Upper lobe of right lung (tissue), 1 donor: ENCODE measurements at regions not wholly inside any gene's neighbourhood (a gene's known extent, or its start where the extent isn't known, plus 50 kb on each side); places are given as distances from the start of the nearest gene placed in this dataset.
"Not testable (repeated sequence)": the region's sequence is repeated elsewhere in the genome, so short reads cannot be mapped to it uniquely, and the experiment has no call there.

ENCODE experiments used
- ATAC-seq: fragments of 200-7000 bp; cut with Tn5 transposase; one replicate; pipeline ENCODE4 v1.9.1; 2020; ENCODE audit warnings: mild to moderate bottlenecking, moderate library complexity
- DNase-seq: peaks from one replicate; pipeline ENCODE4 v3.0.0-alpha.2; 2020
- H3K27ac ChIP-seq: fragments of 200-600 bp; one replicate; pipeline ENCODE4 v1.8.0; 2022
- H3K27me3 ChIP-seq: fragments of 200-600 bp; one replicate; pipeline ENCODE4 v1.8.0; 2022; ENCODE audit warnings: mild to moderate bottlenecking
- H3K36me3 ChIP-seq: fragments of 200-600 bp; one replicate; pipeline ENCODE4 v1.8.0; 2022
- H3K4me1 ChIP-seq: fragments of 200-600 bp; one replicate; pipeline ENCODE4 v1.8.0; 2022
- H3K4me3 ChIP-seq: fragments of 200-600 bp; one replicate; pipeline ENCODE4 v1.8.0; 2022; ENCODE audit warnings: mild to moderate bottlenecking
- H3K9me3 ChIP-seq: fragments of 200-600 bp; one replicate; pipeline ENCODE4 v1.8.0; 2022
- CTCF ChIP-seq: fragments of 200-600 bp; IDR thresholded peaks from one replicate; pipeline ENCODE4 v1.8.0; 2022; ENCODE audit warnings: antibody characterized with exemption
- intact Hi-C: fragments of 100-400 bp; cut with DNase I; formaldehyde crosslinking; loops from one replicate; pipeline ENCODE4 v1.11.0; 2022
- donor health status: DM: no; HTN: yes; CAD: no; lungs with severe emphysema.

- intact Hi-C loops, result no loop called here
- Histone ChIP-seq H3K27ac (no peak overlapping the region), H3K4me3 (no peak overlapping the region), H3K27me3 (no peaks in the 10 kb centered on the region), H3K9me3 (no peaks in the 10 kb centered on the region), H3K4me1 (no peaks in the 10 kb centered on the region), H3K36me3 (no peaks in the 10 kb centered on the region)
- ATAC-seq (peak; percentile 76), DNase-seq (no peak)
- no peak for TF ChIP-seq CTCF
Observed at GRCh38 chr6:134619789-134620188, 301.9 kb upstream of the SGK1 start.

- no peak for TF ChIP-seq CTCF
- intact Hi-C loops, result no loop called here
- ATAC-seq, result no peak
Observed at GRCh38 chr6:134619077-134619476, 301.2 kb upstream of the SGK1 start.

GRCh38 chr6:134614606-134615485 lies 296.9 kb upstream of the SGK1 start:
- H3K36me3 ChIP-seq, result no peaks in the 10 kb centered on the region
- no peak overlapping the region for H3K27ac ChIP-seq
- intact Hi-C loops, result no loop called here

More at GRCh38 chr6:134619077-134619476, 301.2 kb upstream of the SGK1 start:
- no peak overlapping the region for H3K4me3 ChIP-seq
- no peaks in the 10 kb centered on the region for H3K4me1 ChIP-seq
- DNase-seq, result no peak
- H3K27ac ChIP-seq, result no peak overlapping the region
- no peaks in the 10 kb centered on the region for H3K9me3 ChIP-seq
- H3K36me3 ChIP-seq, result no peaks in the 10 kb centered on the region
- H3K27me3 ChIP-seq, result no peaks in the 10 kb centered on the region

GRCh38 chr6:134612128-134612527 lies 294.2 kb upstream of the SGK1 start:
- ATAC-seq, H3K36me3 ChIP-seq, H3K9me3 ChIP-seq, intact Hi-C loops, H3K27me3 ChIP-seq, H3K27ac ChIP-seq, DNase-seq, H3K4me3 ChIP-seq, H3K4me1 ChIP-seq: not testable (repeated sequence)

More at GRCh38 chr6:134614606-134615485, 296.9 kb upstream of the SGK1 start:
- DNase-seq (no peak), ATAC-seq (no peak)
- H3K4me1 ChIP-seq, result no peaks in the 10 kb centered on the region
- no peak for TF ChIP-seq CTCF
- H3K27me3 ChIP-seq, result no peaks in the 10 kb centered on the region
- H3K4me3 ChIP-seq, result no peak overlapping the region
- no peaks in the 10 kb centered on the region for H3K9me3 ChIP-seq

- intact Hi-C loops, result no loop called here
Observed at GRCh38 chr6:134610411-134610810, 292.5 kb upstream of the SGK1 start.

More at GRCh38 chr6:134610411-134610810, 292.5 kb upstream of the SGK1 start:
- Histone ChIP-seq H3K27me3 (no peaks in the 10 kb centered on the region), H3K27ac (no peak overlapping the region), H3K4me3 (no peak overlapping the region), H3K9me3 (no peaks in the 10 kb centered on the region), H3K36me3 (no peaks in the 10 kb centered on the region), H3K4me1 (no peaks in the 10 kb centered on the region)
- ATAC-seq, result no peak
- TF ChIP-seq CTCF, result no peak
- no peak for DNase-seq
